PFSK-1 (cell line): ENCODE measurements at regions not wholly inside any gene's neighbourhood (a gene's known extent, or its start where the extent isn't known, plus 50 kb on each side); places are given as distances from the start of the nearest gene placed in this dataset.

Experiments
- FOXP2 ChIP-seq: optimal IDR thresholded peaks from 2 replicates; pipeline ENCODE3; 2011; ENCODE audit warnings: borderline replicate concordance, control low read depth, inconsistent platforms; ENCODE audit not compliant: insufficient read depth; ENCODE audit errors: extremely low read length, extremely low read depth
- POLR2AphosphoS5 ChIP-seq: IDR thresholded peaks from 2 replicates; pipeline ENCODE4 v1.6.1; 2012; ENCODE audit warnings: low read depth, mild to moderate bottlenecking, control low read depth, low read length, moderate library complexity
- SIN3A ChIP-seq: IDR thresholded peaks from 2 replicates; pipeline ENCODE4 v1.6.1; 2012; ENCODE audit warnings: mild to moderate bottlenecking, low read length, moderate library complexity, borderline replicate concordance; ENCODE audit not compliant: insufficient read depth
- TAF1 ChIP-seq: IDR thresholded peaks from 2 replicates; pipeline ENCODE4 v1.6.1; 2012; ENCODE audit warnings: low read length, control low read depth, borderline replicate concordance; ENCODE audit not compliant: insufficient read depth
- TF ChIP-seq, protein P1 (sequence below), 2 experiments: IDR thresholded peaks; 2 replicates each; pipeline versions ENCODE4 v1.6.1 to v1.8.0; 2011 to 2012; ENCODE audit warnings: low read depth in 2 of 2, low read length in 2 of 2, control low read depth in 1 of 2, inconsistent platforms in 1 of 2, mild to moderate bottlenecking in 1 of 2, moderate library complexity in 1 of 2; ENCODE audit not compliant: insufficient read depth in 1 of 2

DNA sequence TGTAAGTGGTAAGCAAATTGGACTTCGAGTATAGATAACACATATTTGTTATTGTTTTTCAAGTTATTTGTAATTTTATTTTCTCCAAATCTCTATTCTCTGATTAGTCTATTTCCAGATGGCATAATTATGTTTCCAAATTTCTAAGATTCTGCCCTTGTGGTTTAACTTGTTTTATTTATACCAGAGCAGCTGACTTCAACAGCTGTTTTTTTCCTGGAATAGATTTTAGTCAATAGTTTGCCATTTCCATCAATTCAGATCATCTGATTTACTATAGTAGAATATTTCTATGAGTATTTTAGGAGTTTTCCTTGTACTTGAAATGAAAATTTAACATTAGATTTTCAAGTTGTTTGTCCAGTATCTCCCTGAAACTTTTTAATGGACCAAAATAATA is 848.7 kb upstream of the MIR17HG start:
- TF ChIP-seq TAF1 = no peak
- TF ChIP-seq SIN3A = no peak
- TF ChIP-seq, protein P1, sequence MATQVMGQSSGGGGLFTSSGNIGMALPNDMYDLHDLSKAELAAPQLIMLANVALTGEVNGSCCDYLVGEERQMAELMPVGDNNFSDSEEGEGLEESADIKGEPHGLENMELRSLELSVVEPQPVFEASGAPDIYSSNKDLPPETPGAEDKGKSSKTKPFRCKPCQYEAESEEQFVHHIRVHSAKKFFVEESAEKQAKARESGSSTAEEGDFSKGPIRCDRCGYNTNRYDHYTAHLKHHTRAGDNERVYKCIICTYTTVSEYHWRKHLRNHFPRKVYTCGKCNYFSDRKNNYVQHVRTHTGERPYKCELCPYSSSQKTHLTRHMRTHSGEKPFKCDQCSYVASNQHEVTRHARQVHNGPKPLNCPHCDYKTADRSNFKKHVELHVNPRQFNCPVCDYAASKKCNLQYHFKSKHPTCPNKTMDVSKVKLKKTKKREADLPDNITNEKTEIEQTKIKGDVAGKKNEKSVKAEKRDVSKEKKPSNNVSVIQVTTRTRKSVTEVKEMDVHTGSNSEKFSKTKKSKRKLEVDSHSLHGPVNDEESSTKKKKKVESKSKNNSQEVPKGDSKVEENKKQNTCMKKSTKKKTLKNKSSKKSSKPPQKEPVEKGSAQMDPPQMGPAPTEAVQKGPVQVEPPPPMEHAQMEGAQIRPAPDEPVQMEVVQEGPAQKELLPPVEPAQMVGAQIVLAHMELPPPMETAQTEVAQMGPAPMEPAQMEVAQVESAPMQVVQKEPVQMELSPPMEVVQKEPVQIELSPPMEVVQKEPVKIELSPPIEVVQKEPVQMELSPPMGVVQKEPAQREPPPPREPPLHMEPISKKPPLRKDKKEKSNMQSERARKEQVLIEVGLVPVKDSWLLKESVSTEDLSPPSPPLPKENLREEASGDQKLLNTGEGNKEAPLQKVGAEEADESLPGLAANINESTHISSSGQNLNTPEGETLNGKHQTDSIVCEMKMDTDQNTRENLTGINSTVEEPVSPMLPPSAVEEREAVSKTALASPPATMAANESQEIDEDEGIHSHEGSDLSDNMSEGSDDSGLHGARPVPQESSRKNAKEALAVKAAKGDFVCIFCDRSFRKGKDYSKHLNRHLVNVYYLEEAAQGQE (IDR thresholded peaks at IDR 0.05; ENCODE audit: insufficient read depth in 1 of 2, low read depth in 2 of 2, low read length in 2 of 2) = no peak
- TF ChIP-seq POLR2AphosphoS5 = no peak
- no peak for TF ChIP-seq FOXP2

DNA sequence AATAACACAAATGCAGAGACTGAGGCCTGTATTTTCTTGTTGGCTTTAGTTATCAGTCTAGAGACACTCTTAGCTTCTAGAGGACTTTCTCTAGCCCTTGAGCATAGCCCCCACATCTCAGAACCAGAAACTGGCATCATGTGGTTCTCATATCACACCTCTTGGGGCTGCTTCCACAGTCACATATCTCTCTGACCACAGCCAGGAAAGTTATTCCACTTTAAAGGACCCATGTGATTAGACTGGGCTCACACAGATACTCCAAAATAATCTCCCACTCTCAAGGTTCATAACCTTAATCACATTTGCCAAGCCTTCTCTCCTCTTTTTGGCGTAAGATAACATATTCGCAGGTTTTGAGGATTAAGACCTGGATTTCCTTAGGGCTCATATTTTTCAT is 846.9 kb upstream of the MIR17HG start:
- TF ChIP-seq SIN3A (no peak), TAF1 (no peak), FOXP2 (no peak), POLR2AphosphoS5 (no peak)
- TF ChIP-seq, protein P1 (IDR thresholded peaks at IDR 0.05; ENCODE audit: insufficient read depth in 1 of 2, low read depth in 2 of 2, low read length in 2 of 2) = no peak

DNA sequence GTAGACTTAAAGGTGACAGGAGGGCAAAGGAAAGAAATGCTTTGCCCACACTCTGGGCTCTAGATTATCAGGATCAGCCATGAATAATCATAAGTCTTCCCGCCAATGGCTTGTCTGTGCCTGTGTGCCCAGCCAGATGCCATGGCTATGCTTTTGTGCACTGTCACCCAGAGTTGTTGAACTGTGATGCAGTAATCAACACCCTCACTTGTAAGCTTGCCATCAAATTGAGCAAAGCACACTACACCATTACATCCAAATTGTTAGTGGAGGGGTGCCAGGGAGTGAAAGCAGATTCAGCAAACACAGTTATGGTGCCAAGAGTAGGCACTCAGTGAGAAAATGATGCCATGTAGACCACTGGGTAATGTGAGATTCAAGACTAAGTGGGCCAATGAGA is 845.3 kb upstream of the MIR17HG start:
- TF ChIP-seq, protein P1 (IDR thresholded peaks at IDR 0.05; ENCODE audit: insufficient read depth in 1 of 2, low read depth in 2 of 2, low read length in 2 of 2) = no peak

DNA sequence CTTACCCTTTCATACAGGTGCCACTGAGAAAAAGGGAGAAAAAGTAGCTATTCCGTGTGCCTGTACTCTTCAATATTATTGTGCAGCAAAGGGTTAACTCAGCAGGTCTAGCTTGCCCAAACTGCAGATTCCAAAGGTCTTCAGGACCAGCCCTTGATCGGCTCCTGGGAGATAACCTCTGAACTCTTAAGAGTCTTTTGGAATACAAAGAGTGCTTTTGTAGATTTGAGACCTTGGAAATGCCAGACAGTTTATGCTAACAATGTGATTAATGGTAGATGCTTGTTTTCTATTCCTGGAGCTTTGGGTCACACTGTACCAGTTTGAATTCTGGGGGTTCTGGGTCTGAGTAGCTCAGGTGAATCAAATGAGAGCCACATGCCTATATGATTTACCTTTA is 844.7 kb upstream of the MIR17HG start:
- no peak for TF ChIP-seq FOXP2
- TF ChIP-seq TAF1 = no peak
- TF ChIP-seq POLR2AphosphoS5 = no peak
- TF ChIP-seq, protein P1 (IDR thresholded peaks at IDR 0.05; ENCODE audit: insufficient read depth in 1 of 2, low read depth in 2 of 2, low read length in 2 of 2) = no peak
- TF ChIP-seq SIN3A = no peak

DNA sequence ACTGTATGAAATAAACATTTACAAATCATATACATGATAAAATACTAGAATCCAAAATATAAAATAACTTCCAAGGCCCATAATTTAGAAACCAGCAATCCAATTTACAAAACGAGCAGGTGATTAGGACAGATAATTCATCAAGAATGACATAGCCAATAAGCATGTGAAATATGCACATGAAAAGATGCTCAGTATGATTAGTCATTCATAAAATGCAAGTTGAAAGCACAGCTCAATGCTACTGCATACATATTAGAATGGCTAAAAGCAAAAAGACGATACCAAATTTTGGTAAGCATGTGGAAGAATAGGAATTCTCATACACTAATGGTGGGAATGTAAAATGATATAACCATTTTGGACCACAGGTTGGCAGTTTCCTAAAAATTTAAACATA is 837.2 kb upstream of the MIR17HG start:
- TF ChIP-seq FOXP2 = no peak
- no peak for TF ChIP-seq SIN3A
- no peak for TF ChIP-seq TAF1
- no peak for TF ChIP-seq POLR2AphosphoS5
- TF ChIP-seq, protein P1 (IDR thresholded peaks at IDR 0.05; ENCODE audit: insufficient read depth in 1 of 2, low read depth in 2 of 2, low read length in 2 of 2) = no peak
